Testis (tissue), 2 donors: ENCODE measurements at regions not wholly inside any gene's neighbourhood (a gene's known extent, or its start where the extent isn't known, plus 50 kb on each side); places are given as distances from the start of the nearest gene placed in this dataset.

Experiments used
- POLR2A ChIP-seq: fragments of 450-650 bp; IDR thresholded peaks from one replicate; pipeline ENCODE4 v1.6.1; 2017; ENCODE audit warnings: antibody characterized with exemption, mild to moderate bottlenecking, moderate library complexity
- TF ChIP-seq, protein P1 (sequence below), 3 experiments: fragments of 450-650 bp in 2 of 3; fragments of 200-600 bp in 1 of 3; sonication (generic) in 1 of 3; IDR thresholded peaks; one replicate each; pipeline ENCODE4 v1.5.1; 2016 to 2019; ENCODE audit warnings: antibody characterized with exemption in 3 of 3, mild to moderate bottlenecking in 2 of 3, moderate library complexity in 1 of 3

DNA sequence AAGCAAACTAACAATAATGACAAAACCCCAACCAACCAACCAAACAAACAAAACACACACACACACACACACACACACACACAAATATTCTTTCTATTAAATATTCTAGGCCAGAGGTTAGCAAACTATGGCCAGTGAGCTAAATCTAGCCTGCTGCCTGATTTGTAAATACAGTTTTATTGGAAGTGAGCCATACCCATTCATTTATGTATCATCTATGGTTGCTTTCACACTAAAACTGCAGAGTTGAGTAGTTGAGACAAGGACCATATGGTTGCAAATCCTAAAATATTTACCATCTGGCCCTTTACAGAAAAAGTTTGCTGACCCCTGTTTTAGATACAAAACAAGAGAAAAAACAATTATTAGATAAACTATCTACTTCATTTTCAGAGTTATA lies 620.5 kb upstream of the SEMA6A start:
- TF ChIP-seq, protein P1, sequence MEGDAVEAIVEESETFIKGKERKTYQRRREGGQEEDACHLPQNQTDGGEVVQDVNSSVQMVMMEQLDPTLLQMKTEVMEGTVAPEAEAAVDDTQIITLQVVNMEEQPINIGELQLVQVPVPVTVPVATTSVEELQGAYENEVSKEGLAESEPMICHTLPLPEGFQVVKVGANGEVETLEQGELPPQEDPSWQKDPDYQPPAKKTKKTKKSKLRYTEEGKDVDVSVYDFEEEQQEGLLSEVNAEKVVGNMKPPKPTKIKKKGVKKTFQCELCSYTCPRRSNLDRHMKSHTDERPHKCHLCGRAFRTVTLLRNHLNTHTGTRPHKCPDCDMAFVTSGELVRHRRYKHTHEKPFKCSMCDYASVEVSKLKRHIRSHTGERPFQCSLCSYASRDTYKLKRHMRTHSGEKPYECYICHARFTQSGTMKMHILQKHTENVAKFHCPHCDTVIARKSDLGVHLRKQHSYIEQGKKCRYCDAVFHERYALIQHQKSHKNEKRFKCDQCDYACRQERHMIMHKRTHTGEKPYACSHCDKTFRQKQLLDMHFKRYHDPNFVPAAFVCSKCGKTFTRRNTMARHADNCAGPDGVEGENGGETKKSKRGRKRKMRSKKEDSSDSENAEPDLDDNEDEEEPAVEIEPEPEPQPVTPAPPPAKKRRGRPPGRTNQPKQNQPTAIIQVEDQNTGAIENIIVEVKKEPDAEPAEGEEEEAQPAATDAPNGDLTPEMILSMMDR (IDR thresholded peaks at IDR 0.05) = no peak
- TF ChIP-seq POLR2A = no peak
